SU-DHL-6 (cell line): ENCODE measurements at regions not wholly inside any gene's neighbourhood (a gene's known extent, or its start where the extent isn't known, plus 50 kb on each side); places are given as distances from the start of the nearest gene placed in this dataset.

Experiments
- H2AFZ ChIP-seq: fragments of 200-600 bp; sonication (generic); 2 replicates; pipeline ENCODE4 v1.6.1; 2014; ENCODE audit warnings: low read depth, mild to moderate bottlenecking, moderate library complexity, mixed read lengths, antibody characterized with exemption, low read length; ENCODE audit not compliant: severe bottlenecking
- H3F3A ChIP-seq: fragments of 200-600 bp; shearing (Covaris generic); 2 replicates; pipeline ENCODE4 v1.6.0; 2016; ENCODE audit warnings: antibody characterized with exemption, mild to moderate bottlenecking; ENCODE audit not compliant: insufficient read depth
- H3K27ac ChIP-seq: fragments of 200-600 bp; sonication (generic); 2 replicates; pipeline ENCODE4 v1.5.1; 2016; ENCODE audit warnings: low read depth, mild to moderate bottlenecking, low read length, moderate library complexity, mixed read lengths
- H3K27me3 ChIP-seq: fragments of 200-600 bp; sonication (generic), shearing (Covaris generic); 2 replicates; pipeline ENCODE4 v1.6.0; 2014; ENCODE audit warnings: mild to moderate bottlenecking, low read length
- H3K36me3 ChIP-seq: fragments of 200-600 bp; sonication (generic); 2 replicates; pipeline ENCODE4 v1.6.1; 2014; ENCODE audit warnings: mild to moderate bottlenecking, low read length, mixed read lengths
- H3K4me2 ChIP-seq: fragments of 300-600, 200-600 bp; shearing (Covaris generic), sonication (generic); 2 replicates; pipeline ENCODE4 v1.6.0; 2014; ENCODE audit warnings: low read length, low read depth, mild to moderate bottlenecking; ENCODE audit not compliant: poor library complexity, severe bottlenecking
- H3K4me3 ChIP-seq: fragments of 200-600 bp; sonication (generic); 2 replicates; pipeline ENCODE4 v1.5.1; 2014; ENCODE audit warnings: antibody characterized with exemption, low read length, mild to moderate bottlenecking, mixed read lengths; ENCODE audit not compliant: insufficient read depth, poor library complexity, severe bottlenecking
- H3K79me2 ChIP-seq: fragments of 200-600 bp; sonication (generic); 2 replicates; pipeline ENCODE4 v1.6.1; 2014; ENCODE audit warnings: mild to moderate bottlenecking, low read length, moderate library complexity; ENCODE audit not compliant: insufficient read depth
- H3K9ac ChIP-seq: fragments of 200-600 bp; sonication (generic); 2 replicates; pipeline ENCODE4 v1.7.0; 2014; ENCODE audit warnings: mild to moderate bottlenecking, low read length
- H3K9me2 ChIP-seq: fragments of 200-600 bp; sonication (generic); replicated peaks from 2 replicates; pipeline ENCODE4 v1.6.1; 2014; ENCODE audit warnings: low read length; ENCODE audit not compliant: insufficient read depth
- H3K9me3 ChIP-seq: fragments of 200-600 bp; sonication (generic); 2 replicates; pipeline ENCODE4 v1.6.1; 2014; ENCODE audit warnings: low read length, mixed read lengths; ENCODE audit not compliant: insufficient read depth
- H4K20me1 ChIP-seq: fragments of 200-600 bp; sonication (generic); 2 replicates; pipeline ENCODE4 v1.6.1; 2014; ENCODE audit warnings: low read depth, mild to moderate bottlenecking, antibody characterized with exemption, low read length, moderate library complexity, mixed read lengths
- CTCF ChIP-seq: fragments of 200-600 bp; sonication (generic); IDR thresholded peaks from one replicate; pipeline ENCODE4 v1.5.1; 2017; ENCODE audit warnings: antibody characterized with exemption, mild to moderate bottlenecking, low read length, moderate library complexity; ENCODE audit not compliant: insufficient read depth, poor library complexity, severe bottlenecking
- EZH2phosphoT487 ChIP-seq: fragments of 200-600 bp; sonication (generic), shearing (Covaris generic); conservative IDR thresholded peaks from 2 replicates; pipeline ENCODE4 v1.6.1; 2018; ENCODE audit warnings: mild to moderate bottlenecking, antibody characterized with exemption, low read length, moderate library complexity, mixed read lengths

DNA sequence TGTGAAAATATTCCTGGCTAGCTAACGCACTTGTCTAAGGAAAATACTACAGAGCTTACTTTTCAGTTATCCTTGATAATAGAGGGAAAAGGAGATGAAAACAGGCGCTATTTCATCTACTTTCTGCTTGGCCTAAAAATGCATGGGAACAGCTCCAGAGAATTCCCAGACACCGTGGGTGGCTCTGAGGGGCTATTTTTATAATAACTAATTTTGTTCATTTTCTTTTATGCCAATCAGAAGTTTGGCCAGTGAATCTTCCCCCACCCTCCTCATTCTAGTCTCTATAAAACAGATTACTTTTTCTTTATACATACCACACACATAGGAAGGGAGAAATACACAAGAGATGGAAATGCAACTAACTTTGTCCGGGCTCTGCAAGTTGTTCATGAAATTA, 322.9 kb downstream of the SETD4 start:
- H3K27ac ChIP-seq, result no peak overlapping the region
- H3K27me3 ChIP-seq, result no peaks in the 10 kb centered on the region
- no peak overlapping the region for H3K4me2 ChIP-seq
- H2AFZ ChIP-seq, result no peak overlapping the region
- H3K9me2 ChIP-seq, result no peaks in the 10 kb centered on the region
- no peaks in the 10 kb centered on the region for H4K20me1 ChIP-seq
- H3K36me3 ChIP-seq, result no peaks in the 10 kb centered on the region
- H3F3A ChIP-seq, result no peaks in the 10 kb centered on the region
- H3K4me3 ChIP-seq, result no peak overlapping the region
- peaks cover 10% of the 10 kb centered on the region; the same call in 1 of the 2 replicates for H3K9me3 ChIP-seq
- H3K79me2 ChIP-seq, result no peaks in the 10 kb centered on the region
- no peak for TF ChIP-seq EZH2phosphoT487
- TF ChIP-seq CTCF, result no peak
- no peak overlapping the region for H3K9ac ChIP-seq

DNA sequence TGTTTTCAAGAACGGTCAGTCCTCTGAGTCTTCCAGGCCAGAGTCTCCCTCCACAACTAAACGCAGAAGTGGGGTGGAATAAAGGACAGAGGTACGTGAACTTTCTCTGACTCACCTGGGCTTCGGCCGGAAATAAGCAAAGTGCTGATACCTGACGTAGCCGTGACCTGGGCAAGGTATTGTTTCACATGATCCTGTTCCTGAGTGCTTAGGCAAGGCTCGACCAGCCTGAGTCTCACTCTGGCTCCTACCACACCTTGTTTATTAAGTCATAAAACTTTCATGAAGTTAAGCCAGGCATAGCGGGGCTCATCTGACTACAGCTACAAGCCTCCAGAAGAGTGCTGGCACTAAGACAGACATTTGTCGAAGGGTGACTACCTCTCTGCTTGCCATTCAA, 327.5 kb downstream of the SETD4 start:
- Histone ChIP-seq H3K27ac (no peak overlapping the region), H3K27me3 (no peaks in the 10 kb centered on the region)
- no peak for TF ChIP-seq EZH2phosphoT487
- TF ChIP-seq CTCF, result no peak

GRCh38 chr21:35730325-35730724, 330.0 kb downstream of the SETD4 start:
- Histone ChIP-seq H3K36me3 (no peaks in the 10 kb centered on the region), H3K27ac (no peak overlapping the region), H4K20me1 (no peaks in the 10 kb centered on the region), H3F3A (no peaks in the 10 kb centered on the region), H3K79me2 (no peaks in the 10 kb centered on the region), H3K4me3 (no peak overlapping the region), H3K4me2 (no peak overlapping the region), H3K9ac (no peak overlapping the region), H3K9me2 (no peaks in the 10 kb centered on the region), H3K9me3 (peaks cover 4% of the 10 kb centered on the region; the same call in 1 of the 2 replicates), H3K27me3 (no peaks in the 10 kb centered on the region), H2AFZ (no peak overlapping the region)
- TF ChIP-seq EZH2phosphoT487 (no peak), CTCF (no peak)

More for the DNA sequence above, 327.5 kb downstream of the SETD4 start:
- H3K9me3 ChIP-seq, result peaks cover 4% of the 10 kb centered on the region; the same call in 1 of the 2 replicates
- H3K9me2 ChIP-seq, result no peaks in the 10 kb centered on the region
- H3K4me2 ChIP-seq, result no peak overlapping the region
- H3K4me3 ChIP-seq, result no peak overlapping the region
- H2AFZ ChIP-seq, result no peak overlapping the region
- H3K9ac ChIP-seq, result no peak overlapping the region
- H4K20me1 ChIP-seq, result no peaks in the 10 kb centered on the region
- H3F3A ChIP-seq, result no peaks in the 10 kb centered on the region
- H3K79me2 ChIP-seq, result no peaks in the 10 kb centered on the region
- no peaks in the 10 kb centered on the region for H3K36me3 ChIP-seq

GRCh38 chr21:35727830-35728229, 332.5 kb downstream of the SETD4 start:
- no peak overlapping the region for H3K4me3 ChIP-seq
- H3K27me3 ChIP-seq, result no peaks in the 10 kb centered on the region
- no peaks in the 10 kb centered on the region for H3K9me2 ChIP-seq
- H3K27ac ChIP-seq, result no peak overlapping the region
- no peak overlapping the region for H3K9ac ChIP-seq
- no peaks in the 10 kb centered on the region for H3K9me3 ChIP-seq
- no peaks in the 10 kb centered on the region for H3K36me3 ChIP-seq
- TF ChIP-seq EZH2phosphoT487 (no peak), CTCF (no peak)
- no peaks in the 10 kb centered on the region for H3F3A ChIP-seq
- H4K20me1 ChIP-seq, result no peaks in the 10 kb centered on the region
- H3K4me2 ChIP-seq, result no peak overlapping the region
- H2AFZ ChIP-seq, result no peak overlapping the region
- H3K79me2 ChIP-seq, result no peaks in the 10 kb centered on the region
